NCI-H2107 treated with DMSO at 0.1 percent for 48 hours (cell line): ENCODE measurements at regions not wholly inside any gene's neighbourhood (a gene's known extent, or its start where the extent isn't known, plus 50 kb on each side); places are given as distances from the start of the nearest gene placed in this dataset.
"Not testable (repeated sequence)": the region's sequence is repeated elsewhere in the genome, so short reads cannot be mapped to it uniquely, and the experiment has no call there.

ENCODE experiments used
- DNase-seq: peaks from one replicate; lab custom pipeline; 2025; ENCODE audit not compliant: unreplicated experiment; lab: John Stamatoyannopoulos, UW

DNA sequence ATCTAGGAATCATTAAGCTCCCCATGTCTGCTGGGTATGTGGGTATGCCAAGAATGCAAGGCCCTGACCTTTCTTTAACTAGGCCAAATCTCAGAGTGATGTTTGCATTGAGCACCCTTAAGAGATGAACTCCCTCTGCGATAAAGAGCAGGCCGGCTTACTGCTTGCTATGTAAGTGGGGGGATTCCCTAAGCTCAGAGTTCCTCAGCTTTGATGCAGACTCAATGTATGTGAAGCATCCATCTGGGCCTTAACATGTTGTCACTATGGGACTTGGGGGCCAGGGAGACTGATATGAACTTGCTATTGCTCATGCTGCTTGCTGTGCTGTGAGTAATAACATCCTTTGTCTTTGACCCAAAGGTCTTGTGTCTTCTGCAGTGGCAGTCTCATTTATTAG is 149.7 kb downstream of the C12orf75 start:
- DNase-seq, result no peak

DNA sequence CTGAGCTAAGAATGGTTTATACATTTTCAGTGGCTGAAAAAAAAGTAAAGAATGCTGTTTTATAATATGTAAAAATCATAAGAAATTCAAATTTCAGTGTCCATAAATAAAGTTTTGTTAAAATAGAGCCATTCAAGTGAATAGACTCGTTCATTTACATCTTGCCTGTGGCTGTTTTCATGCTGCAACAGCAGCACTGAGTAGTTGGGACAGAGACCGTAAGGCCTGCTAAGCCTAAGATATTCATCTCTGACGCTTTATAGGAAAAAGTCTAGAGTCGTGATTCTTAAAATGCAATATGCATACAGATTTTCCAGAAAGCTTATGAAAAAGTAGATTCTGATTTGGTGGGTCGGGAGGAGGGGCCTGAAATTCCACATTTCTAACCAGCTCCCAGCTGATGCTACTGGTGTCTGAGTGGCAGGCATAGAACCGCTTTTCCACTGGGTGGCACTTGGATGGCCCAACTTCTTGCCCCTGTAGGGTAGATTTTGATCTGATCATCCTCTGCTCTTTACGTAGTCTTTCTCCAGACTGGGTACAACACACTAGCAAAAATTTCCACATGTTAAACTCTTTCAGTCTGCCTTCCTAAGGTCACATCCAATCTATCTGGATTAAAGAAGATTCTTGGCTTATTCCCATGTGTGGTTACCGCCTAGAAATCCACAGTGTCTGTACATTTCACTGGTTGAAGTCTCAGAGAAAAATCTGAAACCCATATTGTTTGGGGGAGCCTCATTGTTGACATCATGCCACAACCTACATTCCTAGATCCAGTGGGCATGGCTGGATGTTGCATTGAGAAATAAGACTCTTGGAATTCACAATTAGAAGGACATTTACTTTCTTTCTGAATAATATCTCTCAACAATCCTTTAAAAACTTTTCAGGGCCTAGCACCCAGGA is 151.2 kb downstream of the C12orf75 start:
- no peak for DNase-seq

DNA sequence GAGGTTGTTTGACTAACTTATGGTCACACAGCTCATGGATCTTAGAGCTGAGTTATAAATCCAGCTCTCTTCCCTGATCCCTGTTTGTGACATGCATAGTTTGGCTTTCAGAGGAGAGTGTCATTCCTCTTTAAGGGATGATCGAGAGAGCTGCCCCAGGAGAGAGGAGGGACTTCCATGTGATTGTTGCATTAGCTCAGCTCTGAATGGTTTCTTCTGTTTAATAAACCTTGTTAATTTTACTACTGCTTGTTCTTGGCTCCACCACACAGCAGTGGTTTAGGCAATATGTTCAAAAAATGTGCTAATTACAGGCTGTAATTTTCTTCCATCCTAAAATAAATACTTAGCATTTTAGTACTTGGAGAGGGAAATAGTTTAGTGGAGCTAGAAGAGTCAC is 152.5 kb downstream of the C12orf75 start:
- DNase-seq, result no peak

DNA sequence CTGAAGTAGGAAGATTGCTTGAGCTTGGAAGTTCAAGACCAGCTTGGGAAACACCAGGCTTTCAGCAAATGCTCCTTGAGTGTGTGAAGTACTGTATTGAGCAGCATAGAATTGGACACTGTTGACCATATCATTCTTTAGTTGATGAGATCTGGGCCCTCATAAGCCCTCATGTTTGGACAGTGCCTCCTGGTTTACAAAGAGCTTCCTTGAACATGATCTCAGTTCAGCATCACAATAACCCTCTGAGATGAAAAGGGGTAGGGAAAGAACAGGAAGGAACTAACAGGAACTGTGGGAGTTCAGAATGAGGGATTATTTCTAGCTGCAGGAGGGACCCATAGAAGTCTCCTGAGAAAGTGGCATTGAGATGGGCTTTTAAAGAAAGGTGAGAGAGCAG is 153.2 kb downstream of the C12orf75 start:
- DNase-seq, result no peak

DNA sequence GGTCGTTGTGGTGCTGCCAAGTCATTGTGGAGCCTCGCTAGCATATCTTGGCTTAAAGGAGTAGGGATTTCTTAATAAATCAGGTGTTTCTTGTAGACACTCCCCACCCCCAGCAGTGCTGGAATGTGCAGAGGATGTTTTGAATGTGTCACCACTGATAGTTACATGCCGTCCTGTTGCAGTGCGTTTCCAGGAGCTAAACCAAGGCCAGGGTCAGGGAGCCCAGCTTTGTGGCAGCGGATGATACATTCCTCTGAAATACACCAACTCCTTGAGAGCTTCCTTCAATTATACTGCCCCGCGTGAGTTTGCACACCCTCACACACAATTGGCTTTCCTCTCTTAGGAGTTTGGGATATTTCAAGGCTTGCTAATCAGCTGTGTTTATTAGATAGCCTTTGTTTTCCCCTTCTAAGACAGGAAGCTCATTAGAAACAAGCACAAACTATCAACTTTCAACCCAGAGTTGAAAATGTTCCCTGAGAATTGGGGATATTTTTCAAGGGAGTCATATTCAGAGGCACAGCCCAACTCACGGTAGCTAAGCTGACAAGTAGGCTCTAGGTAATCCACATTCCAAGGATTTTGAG is 154.9 kb downstream of the C12orf75 start:
- DNase-seq, result no peak

DNA sequence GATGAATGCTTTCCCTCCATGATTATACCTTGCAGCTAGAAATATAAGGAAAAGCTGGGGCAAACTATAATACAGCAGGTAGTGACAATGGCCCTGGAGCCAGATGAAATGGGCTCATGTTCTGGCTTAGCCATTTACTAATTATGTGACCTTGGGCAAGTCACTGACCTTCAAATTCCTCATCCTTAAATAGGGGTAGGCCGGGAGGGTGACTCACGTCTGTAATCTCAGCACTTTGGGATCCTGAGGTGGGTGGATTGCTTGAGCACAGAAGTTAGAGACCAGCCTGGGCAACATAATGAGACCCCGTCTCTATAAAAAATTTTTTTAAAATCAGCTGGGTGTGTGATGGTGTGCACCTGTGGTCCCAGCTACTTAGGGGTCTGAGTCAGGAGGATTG is 155.4 kb downstream of the C12orf75 start:
- DNase-seq, result no peak

DNA sequence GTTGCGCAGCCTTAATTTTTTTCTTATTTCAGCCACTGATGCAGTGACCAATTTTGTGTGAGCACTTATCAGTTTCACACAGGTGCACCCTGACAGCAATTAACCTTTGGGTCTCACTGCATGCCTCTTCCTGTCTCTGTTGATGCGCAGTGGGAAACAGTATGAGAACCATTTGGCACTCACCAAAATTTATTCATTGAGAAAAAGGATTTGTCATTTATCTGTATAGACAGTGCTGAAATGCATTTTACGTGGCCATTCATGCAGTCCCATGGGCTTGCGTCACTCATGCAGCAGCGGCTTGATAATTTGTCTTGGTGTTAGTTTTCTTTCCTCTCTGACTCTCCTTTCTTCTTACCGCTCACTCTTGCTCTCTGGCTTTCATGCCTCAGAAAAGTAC is 157.5 kb downstream of the C12orf75 start:
- DNase-seq, result peak; percentile 4

DNA sequence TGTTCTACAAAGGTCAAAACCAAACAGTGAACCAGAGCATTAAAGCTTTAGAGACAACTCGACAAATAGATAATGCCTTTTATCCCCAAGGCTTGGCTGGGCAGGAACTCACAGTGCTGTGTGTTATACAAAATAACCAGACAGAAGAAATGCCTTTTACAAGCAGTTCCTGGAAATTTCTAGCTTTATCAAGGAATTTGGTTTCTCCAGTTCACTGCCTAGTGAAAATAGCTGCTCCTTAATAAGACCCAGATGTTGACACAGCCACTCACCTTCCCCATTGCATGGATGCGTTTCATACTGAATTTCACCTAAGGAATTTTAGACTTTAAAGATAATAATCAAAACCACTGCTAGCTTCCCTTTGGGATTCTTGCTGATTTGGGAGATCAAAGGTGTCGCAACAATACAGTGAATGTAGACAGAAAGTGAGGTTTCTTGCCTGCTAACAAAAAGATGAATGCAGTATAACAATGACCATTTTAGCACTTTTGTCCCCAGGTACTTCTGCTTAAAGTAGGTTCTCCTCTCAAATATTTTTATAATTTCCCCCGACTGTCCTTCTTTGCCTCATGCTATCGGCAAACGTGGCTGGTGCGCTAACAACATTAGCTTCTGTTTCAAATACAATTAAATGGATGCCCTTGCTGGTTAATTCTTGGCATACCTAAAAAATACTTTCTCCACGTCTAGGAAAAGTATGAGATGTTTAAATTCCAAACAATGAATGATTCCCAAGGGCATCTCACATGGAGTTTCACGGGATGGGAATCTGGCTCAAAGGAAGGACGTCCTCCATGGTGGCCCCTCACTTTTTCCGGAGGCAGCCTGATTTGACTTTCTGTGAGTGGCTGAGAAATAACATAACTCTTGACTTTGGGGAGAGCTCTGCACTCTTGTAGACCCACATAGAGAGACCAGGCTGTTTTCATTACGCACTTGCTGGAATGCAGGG is 162.4 kb downstream of the C12orf75 start:
- DNase-seq, result no peak

DNA sequence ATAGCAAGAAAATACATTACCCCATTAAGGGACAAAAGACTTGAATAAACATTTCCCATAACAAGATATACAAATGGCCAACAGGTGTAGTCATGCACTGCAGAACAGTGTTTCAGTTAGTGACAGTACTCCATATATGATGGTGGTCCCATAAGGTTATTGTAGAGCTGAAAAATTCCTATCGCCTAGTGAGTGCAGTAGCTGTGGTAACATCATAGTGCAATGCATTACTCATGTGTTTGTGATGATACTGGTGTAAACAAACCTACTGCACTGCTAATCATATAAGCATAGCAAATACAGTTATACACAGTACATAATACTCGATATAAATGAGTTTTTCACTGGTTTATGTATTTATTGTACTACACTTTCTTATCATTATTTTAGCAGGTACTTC is 168.7 kb downstream of the C12orf75 start:
- DNase-seq, result no peak

DNA sequence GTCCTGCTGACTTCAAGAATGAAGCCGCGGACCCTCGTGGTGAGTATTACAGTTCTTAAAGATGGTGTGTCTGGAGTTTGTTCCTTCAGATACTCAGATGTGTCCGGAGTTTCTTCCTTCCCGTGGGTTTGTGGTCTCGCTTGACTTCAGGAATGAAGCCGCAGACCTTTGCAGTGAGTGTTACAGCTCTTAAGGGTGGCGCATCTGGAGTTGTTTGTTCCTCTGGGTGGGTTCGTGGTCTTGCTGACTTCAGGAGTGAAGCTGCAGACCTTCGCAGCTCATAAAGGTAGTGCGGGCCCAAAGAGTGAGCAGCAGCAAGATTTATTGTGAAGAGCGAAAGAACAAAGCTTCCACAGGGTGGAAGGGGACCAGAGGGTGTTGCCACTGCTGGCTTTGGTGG is 170.2 kb downstream of the C12orf75 start:
- DNase-seq, result not testable (repeated sequence)

DNA sequence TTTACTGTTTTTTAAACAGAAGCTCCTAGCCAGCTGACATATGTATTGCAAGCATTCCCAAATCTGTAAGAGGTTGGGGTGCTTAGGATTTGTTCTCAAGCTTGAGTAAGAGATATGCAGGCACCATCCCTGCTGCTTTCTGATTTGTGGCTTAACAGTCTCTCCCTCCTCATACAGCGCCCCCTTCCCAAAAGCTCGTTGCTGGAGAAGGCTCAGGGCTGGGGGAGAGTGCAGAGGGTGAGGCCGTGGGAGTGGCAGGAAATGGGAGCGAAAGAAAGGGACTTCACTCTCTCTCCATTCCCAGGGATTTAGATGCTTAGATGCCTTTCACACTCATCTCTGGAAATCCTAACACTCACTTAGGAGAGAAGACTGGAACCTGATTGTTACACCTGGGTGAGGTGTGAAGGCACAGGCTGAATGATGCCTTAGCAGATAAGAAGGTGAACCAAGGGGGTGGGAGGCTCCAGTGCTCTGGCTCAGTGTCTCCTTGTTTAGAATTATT is 172.0 kb downstream of the C12orf75 start:
- no peak for DNase-seq

DNA sequence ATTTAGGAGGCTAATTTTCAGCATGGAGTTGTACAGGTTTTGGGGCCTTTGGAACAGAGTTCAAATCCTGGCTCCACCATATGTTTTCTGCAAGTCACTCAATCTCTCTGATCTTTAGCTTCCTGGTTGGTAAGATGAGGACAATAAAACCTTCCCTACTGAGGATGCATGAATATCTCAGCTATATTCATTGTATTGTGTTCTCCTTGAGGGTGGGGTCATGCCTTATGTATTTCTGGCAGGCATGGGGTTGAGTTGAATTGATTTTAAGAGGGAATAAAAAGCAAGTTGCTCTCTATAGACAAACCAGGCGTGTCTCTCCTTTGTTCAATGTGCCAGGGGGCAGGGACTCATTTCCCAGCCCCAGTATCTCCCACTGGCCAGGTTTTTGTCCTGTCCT is 173.1 kb downstream of the C12orf75 start:
- DNase-seq, result no peak

DNA sequence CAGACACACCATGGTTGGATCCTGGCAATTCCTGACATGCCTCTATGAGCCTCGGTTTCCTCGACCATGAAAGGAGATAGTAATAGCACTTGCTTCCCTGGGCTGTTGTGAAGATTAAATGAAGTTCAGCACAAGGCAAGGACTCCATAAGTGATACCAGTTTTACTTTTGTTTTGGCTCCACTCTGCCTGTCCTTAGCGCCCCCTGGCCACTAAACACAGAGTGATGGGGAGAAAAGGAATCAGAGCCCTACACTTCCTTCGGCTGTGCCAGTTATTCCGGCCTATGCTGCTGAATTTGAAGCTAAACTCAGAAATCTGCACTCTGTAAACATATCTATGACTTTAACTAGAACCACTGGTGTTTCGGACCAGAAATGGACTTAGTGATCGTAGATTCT is 173.8 kb downstream of the C12orf75 start:
- no peak for DNase-seq

DNA sequence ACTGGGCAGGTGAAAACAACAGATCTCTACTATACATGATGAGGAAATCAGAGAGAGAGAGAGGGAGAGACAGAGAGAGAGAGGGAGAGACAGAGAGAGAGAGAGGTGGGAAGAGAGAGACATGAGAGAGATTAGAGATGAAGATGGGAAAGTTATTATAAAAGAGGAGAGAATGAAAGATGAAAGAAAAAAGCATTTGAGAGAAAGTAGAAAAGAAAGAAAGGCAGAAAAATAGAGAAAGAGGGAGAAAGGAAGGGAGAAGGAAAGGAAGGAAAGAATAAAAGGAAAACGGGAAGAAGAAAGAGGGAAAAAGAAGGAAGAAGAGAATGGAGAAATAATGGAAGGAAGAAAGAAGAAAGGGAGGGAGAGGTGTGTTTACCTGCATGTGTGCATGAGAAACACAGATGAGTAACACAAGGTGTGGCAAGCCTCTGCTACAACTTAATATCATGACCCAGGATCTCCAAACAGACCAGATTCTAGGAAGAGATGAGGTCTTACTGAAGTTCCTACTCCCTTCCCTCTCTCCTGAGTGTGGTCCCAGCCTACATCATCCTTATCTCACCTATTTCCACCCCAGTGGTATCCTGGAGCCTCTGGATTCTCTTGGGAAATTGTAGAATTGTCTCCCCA is 176.3 kb downstream of the C12orf75 start:
- no peak for DNase-seq

DNA sequence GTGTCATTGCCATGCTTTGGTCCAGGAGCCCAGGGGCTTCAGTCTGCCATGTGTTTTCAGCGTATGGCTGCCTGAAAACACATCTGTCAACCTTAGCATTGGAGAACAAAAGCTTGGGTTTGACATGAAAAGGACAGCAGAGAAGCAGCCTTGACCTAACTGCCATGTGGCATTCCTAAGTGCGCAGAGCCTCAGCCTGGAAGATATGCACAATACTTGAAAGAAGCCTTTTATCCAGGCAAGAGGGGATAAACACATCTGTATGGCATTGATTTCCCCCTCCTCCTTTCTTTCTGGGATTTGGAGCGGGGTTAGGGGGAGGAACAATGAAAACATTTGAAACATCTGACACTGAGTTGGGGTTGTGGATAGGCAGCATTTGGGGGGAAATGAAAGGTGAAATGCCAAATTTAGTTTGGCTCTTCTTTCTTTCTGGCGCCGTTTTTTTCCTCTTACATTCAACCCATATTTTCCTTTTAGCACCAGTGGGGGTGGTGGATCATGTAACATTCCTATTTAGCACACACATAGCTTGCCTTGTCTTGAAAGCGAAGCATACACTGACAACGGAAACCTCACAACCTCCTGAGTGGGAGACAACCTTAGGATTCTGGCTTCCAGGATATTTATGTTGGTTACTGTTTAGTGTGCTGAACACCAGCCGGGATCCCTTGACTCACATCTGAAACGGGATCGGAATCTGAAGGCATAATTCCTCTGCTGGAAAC is 177.0 kb downstream of the C12orf75 start:
- DNase-seq, result no peak

DNA sequence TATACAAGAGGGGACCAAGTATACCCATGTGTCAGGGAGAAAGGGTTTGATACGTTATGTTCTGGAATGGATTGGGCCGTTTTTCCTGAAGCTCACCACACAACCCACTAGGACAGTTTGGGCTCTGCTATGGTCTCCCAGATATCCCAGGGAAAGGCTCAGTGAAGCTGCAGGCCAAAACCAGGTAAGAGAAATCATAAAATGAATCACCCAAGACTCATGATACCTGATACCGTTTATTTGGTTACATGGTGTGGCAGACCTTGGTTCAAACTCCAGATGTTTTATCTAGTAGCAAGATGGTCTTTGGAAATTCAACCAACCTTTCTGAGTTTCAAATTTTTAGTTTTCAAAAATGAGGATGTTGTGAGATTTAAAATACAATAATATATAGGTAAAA is 177.6 kb downstream of the C12orf75 start:
- no peak for DNase-seq

DNA sequence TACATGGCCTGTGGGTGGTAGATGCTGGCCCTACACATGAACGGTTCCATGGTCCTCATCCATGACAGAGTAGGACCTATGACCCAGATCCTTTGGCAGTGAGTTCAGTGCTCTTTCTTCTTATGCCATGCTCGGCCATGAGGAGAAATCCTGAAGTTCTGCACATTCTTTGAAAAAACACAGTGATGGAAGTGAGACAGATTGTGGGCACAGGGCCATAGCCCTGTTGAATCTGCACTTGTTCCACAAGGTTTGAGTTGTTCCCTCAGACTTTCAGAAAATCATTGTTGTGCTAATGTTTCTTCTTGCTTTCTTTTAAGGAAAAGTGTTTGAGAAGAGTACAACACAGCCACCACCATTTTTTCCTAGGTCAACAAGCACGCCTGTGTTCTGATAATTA is 180.0 kb downstream of the C12orf75 start:
- no peak for DNase-seq

DNA sequence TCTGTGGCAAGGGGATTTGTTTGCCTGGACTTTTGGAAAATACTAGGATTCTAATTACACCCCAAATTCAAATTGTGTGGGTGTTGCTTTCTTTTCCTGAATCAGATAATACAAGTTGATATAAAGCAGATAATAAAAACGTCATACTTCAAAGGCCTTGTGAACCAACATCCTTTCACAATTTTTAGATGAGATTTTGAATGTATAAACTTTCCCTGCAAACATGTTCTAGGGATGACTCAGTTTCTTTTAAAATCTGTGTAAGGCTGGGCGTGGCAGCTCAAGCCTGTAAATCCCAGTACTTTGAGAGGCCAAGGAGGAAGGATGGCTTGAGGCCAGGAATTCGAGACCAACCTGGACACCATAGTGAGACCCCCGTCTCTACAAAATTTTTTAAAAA is 182.4 kb downstream of the C12orf75 start:
- DNase-seq, result not testable (repeated sequence)

DNA sequence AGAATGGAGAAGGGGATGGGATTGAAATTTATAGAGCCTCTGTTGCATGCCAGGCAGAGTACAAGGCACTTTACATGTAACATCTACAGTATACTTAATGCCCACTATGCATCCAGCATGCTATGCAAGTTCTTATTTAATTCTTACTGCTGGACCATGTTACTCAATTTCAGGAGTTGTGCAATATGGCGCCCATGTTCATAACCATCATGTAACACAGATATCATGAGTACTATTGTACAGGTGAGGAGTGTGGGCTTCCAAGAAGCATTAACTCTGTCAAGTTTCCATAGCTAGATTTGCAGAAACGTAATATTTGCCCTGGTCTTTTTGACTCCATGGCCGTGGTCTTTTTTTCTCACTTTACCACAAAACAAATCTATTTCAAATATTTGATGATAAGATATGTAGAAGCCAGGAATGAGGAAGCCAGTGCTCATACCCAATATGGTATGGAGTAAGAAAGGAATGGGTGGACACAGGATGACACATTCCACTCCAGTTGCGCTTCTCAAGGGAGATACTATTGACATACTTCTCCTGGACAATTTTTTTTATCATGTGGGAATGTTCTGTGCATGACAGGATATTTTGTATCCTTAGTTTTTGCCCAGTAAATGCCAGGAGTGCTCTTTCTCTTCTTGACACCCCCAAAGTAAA is 191.8 kb downstream of the C12orf75 start:
- DNase-seq, result no peak
